G401.6 (cell line): ENCODE measurements at regions not wholly inside any gene's neighbourhood (a gene's known extent, or its start where the extent isn't known, plus 50 kb on each side); places are given as distances from the start of the nearest gene placed in this dataset.

Experiments used
- FAIRE-seq: peaks from 2 replicates; lab custom pipeline; 2012; peaks lifted over from hg19 to GRCh38; lab: Jason Lieb, UNC

GRCh38 chr5:175285261-175285660 is 158.7 kb downstream of the DRD1 start:
- no peak for FAIRE-seq

- no peak for FAIRE-seq
These were observed 159.2 kb downstream of the DRD1 start for GRCh38 chr5:175284806-175285205.

GRCh38 chr5:175282611-175283225 is 161.3 kb downstream of the DRD1 start:
- no peak for FAIRE-seq

GRCh38 chr5:175281714-175282113 is 162.3 kb downstream of the DRD1 start:
- no peak for FAIRE-seq

GRCh38 chr5:175281257-175281656 is 162.7 kb downstream of the DRD1 start:
- no peak for FAIRE-seq

- FAIRE-seq: no peak
These were observed 164.5 kb downstream of the DRD1 start for GRCh38 chr5:175279506-175279905.

- no peak for FAIRE-seq
These were observed 168.2 kb downstream of the DRD1 start for GRCh38 chr5:175275748-175276147.

DNA sequence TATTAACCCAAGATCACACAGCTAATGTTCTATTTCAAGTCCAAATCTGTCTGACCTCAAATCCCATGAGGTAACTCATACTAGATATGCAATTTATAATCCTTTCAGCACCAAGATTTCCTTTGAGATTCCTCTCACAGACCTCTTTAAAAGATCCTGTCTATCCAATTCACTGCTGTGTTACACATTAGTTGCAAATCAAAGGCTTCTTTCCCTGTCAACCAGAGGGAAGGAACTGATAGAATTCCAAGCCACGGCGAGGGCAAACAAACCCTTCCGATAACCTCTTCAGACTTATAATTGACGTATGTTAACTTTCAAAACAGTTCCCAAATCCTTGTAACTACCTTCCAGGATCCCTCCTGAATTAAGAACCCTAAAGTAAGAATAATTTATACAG is 168.9 kb downstream of the DRD1 start:
- no peak for FAIRE-seq

GRCh38 chr5:175274171-175274570 is 169.8 kb downstream of the DRD1 start:
- FAIRE-seq: no peak

GRCh38 chr5:175264406-175264805 is 179.6 kb downstream of the DRD1 start:
- no peak for FAIRE-seq

DNA sequence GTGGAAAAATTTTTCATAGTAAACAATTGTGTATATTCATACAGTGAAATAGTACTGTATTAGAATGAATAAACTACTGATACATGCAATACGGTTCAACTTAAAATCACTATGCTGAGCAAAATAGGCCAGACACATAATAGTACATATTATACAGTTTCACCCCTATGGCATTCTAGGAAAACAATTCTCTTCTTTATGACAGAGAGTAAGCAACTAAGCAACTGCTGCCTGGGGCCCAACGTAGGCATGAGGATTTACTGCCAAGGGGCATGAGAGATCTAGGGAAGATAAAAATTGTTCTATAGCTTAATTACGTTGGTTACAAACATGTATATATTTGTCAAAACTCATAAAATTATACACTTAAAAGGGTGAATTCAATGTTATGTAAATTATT is 180.2 kb downstream of the DRD1 start:
- no peak for FAIRE-seq

DNA sequence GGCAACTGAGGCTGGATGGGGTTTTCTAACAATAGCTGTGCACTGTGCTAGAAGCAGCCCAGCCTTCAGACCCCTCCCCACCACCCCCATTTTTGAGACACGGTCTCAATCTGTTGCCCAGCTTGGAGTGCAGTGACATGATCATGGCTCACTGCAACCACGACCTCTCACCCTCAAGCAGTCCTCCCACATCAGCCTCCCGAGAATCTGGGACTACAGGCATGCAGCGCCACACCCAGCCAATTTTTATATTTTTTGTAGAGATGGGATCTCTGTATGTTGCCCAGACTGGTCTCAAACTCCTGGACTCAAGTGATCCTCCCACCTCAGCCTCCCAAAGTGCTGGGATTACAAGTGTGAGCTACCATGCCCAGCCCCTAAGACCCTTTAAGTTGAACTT is 182.5 kb downstream of the DRD1 start:
- no peak for FAIRE-seq

DNA sequence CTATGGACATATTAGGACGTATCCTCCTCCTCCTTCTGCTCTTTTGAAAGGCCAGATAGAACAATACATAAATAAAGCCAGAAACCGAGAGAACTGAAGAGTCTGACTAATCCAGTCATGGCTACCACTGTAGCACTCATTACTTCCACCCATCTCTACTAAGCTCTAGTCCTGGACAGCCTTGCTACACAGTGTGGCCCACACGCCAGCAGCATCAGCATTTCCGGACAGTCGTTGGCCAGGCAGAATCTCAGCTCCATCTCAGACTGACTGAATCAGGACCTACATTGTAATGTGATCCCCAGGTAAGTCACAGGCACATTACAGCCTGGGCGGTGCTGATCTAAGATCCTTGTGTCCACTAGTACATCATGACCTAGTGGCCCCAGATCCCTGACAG is 182.9 kb downstream of the DRD1 start:
- FAIRE-seq: no peak

GRCh38 chr5:175257847-175258194 is 186.2 kb downstream of the DRD1 start:
- no peak for FAIRE-seq

GRCh38 chr5:175257128-175257846 is 186.7 kb downstream of the DRD1 start:
- FAIRE-seq: no peak

DNA sequence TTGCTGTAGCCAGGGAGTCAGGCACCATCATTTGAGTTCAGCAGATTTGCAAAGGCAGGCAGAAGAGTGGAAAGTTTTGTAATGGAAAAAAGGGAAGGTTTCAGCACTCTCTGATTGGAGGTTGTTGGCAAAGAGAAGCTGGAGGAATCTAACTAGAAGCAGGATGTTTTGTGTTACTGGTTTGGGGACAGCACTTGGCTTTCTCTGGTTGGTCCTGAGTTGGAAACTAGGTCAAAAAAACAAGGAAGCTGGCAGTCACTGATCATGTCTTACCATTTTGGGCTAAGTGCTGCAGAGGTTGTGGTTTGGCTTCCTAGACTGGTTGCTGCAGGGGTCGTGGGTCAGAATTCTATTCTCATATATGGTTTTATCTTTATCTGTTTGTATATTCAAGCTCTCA is 189.8 kb downstream of the DRD1 start:
- no peak for FAIRE-seq

DNA sequence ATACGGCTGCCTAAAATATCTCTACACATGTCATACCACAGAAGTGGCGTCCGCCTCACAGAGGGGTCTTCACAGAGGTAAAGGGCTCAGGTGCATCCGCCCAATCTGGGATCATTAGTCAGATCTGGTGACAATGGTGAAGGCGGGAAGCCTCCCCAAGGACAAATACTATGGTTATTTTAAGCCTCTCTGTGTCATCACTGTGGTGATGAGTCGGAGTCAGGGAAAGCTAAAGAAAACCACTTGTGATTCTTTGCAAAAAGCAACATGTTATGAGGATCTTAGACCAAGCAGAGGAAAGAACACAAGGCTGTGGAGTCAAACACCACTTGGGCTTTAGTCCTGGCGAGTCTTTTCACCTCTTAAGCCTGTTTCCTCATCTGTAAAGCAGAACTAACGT is 190.4 kb downstream of the DRD1 start:
- FAIRE-seq: no peak

GRCh38 chr5:175252234-175252805 is 191.7 kb downstream of the DRD1 start:
- no peak for FAIRE-seq

DNA sequence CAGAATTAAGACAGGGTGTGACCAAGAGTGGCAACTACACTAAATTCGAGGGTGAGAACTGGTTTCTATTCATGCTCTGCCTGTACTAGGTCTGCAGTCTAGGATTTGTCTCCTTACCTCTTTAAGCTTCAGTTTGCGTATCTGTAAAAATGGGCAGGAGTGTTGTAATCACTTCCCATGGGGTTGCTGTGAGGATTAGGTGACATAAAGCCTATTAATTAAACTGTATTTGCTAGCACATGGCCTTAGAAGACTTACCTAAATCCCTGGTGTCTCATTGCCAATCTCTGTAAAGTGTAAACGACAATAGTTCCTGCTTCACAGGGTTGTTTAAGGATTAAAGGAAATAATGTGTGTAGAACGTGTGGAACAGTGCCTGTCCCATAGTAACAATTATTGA is 193.6 kb downstream of the DRD1 start:
- no peak for FAIRE-seq

- FAIRE-seq: no peak
These were observed 195.5 kb downstream of the DRD1 start for GRCh38 chr5:175248416-175248905.

DNA sequence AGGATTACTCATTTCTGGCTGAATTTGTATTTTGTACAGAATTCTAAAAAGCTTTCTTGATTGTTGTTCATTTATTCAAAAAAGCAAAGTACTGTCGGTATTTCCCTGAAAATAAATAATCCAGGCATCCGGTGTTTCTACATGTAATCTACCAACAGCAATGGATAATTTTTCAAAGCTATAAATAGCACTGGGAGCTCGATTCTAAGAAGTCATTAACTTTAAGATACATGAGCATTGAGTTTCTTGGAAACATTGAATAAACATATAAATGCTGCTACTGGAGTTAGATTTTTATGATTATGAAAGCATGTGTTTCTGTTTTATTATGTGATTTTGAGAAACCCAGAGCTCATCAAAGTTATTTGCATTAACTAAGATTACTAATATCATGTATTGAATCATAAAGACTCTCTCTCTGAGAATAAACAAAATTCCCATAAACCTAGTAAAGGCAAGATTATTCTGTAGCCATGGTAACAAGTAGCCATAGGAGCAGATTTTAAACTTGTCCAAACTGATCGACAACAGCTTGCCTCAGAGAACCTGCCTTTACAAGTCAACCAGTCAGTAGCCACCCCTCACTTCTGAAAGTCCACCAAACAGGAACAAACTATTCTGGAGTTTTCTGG is 197.0 kb downstream of the DRD1 start:
- FAIRE-seq: no peak

GRCh38 chr5:175246242-175246888 is 197.6 kb downstream of the DRD1 start:
- FAIRE-seq: no peak

DNA sequence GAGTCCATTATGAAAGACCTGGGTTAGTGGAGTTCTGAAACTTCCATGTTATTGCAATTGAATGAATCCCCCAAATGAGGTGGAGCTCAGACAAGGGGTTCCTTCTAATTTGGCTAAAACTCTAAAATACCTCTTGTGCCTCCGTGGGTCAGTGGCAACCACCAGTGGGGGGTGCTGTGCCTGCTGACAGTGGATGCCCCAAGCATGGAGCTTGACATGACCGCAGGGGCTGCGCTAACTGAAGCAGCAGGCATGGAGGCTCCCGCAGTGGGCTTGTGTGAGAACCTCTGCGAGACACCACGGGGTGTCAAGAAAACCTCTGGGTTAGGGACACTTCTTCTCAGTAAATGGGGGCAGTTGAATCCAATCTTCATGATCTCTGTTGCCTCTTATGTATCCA is 200.5 kb downstream of the DRD1 start:
- FAIRE-seq: no peak
